MCF 10A (cell line): ENCODE measurements at regions not wholly inside any gene's neighbourhood (a gene's known extent, or its start where the extent isn't known, plus 50 kb on each side); places are given as distances from the start of the nearest gene placed in this dataset.

Source experiments
- BruUV-seq: library from RNA; stranded (reverse); fragments of 400-500 nt; replicated peaks from 2 replicates; lab custom pipeline; 2021; lab: Mats Ljungman, UMichigan
- CTCF ChIA-PET: fragments of 300-600 bp; sonication (Branson Sonifier 250); formaldehyde crosslinking; extraction: SDS; loops from one replicate; lab custom pipeline; 2021; ENCODE audit warnings: antibody characterized with exemption, inconsistent platforms; lab: Yijun Ruan, JAX
- POLR2A ChIA-PET: fragments of 300-600, 350-650 bp; sonication (Branson Sonifier 250); formaldehyde crosslinking; extraction: SDS; loops from one replicate; lab custom pipeline; 2020; ENCODE audit warnings: antibody characterized with exemption, inconsistent platforms; lab: Yijun Ruan, JAX
- DNase-seq: peaks from one replicate; pipeline ENCODE4 v3.0.0-alpha.2; 2018; ENCODE audit not compliant: unreplicated experiment
- H3K27ac Mint-ChIP-seq: one replicate; pipeline ENCODE4 v1.8.0; 2022; ENCODE audit warnings: mild to moderate bottlenecking, low read depth, mixed read lengths; ENCODE audit not compliant: unreplicated experiment
- H3K27me3 Mint-ChIP-seq: one replicate; pipeline ENCODE4 v1.8.0; 2022; ENCODE audit warnings: mixed read lengths; ENCODE audit not compliant: insufficient read depth, unreplicated experiment
- H3K36me3 Mint-ChIP-seq: one replicate; pipeline ENCODE4 v1.8.0; 2022; ENCODE audit warnings: mild to moderate bottlenecking, moderate library complexity, mixed read lengths; ENCODE audit not compliant: insufficient read depth, unreplicated experiment
- H3K4me1 Mint-ChIP-seq: one replicate; pipeline ENCODE4 v1.8.0; 2022; ENCODE audit warnings: mixed read lengths; ENCODE audit not compliant: insufficient read depth, unreplicated experiment
- H3K4me3 Mint-ChIP-seq: one replicate; pipeline ENCODE4 v1.8.0; 2022; ENCODE audit warnings: mild to moderate bottlenecking, moderate library complexity, mixed read lengths; ENCODE audit not compliant: unreplicated experiment
- H3K9me3 Mint-ChIP-seq: one replicate; pipeline ENCODE4 v1.8.0; 2022; ENCODE audit warnings: mixed read lengths; ENCODE audit not compliant: unreplicated experiment
- CTCF ChIP-seq: fragments of 200-600 bp; IDR thresholded peaks from one replicate; pipeline ENCODE4 v1.8.0; 2022; ENCODE audit warnings: antibody characterized with exemption, mild to moderate bottlenecking; ENCODE audit not compliant: unreplicated experiment
- intact Hi-C: fragments of 100-400 bp; cut with micrococcal nuclease; formaldehyde crosslinking; loops from 2 replicates; pipeline ENCODE4 v1.14.1; 2022

- Mint-ChIP-seq H3K4me3 (no peak overlapping the region), H3K27ac (no peak overlapping the region), H3K27me3 (no peaks in the 10 kb centered on the region), H3K36me3 (no peaks in the 10 kb centered on the region), H3K9me3 (peaks cover 10% of the 10 kb centered on the region), H3K4me1 (peaks cover 12% of the 10 kb centered on the region)
- no TSS peak for BruUV-seq
- peak; percentile 27 for DNase-seq
- no peak for TF ChIP-seq CTCF
- CTCF ChIA-PET = no interaction called here
- intact Hi-C loops = no loop called here
- POLR2A ChIA-PET = no interaction called here
These were observed 95.7 kb downstream of the ACTBL2 start for GRCh38 chr5:57386958-57387357.

- Mint-ChIP-seq H3K4me1 (peaks cover 12% of the 10 kb centered on the region), H3K9me3 (no peaks in the 10 kb centered on the region), H3K4me3 (peak overlapping the region; percentile 12), H3K27me3 (no peaks in the 10 kb centered on the region), H3K36me3 (no peaks in the 10 kb centered on the region), H3K27ac (no peak overlapping the region)
- DNase-seq = peak; percentile 73
- CTCF ChIA-PET = interaction anchor here (0.5 to 2.9 kb wide), 8 partner anchors 15 to 1113 kb away, joined by 3 to 9 read pairs (median 3); no protein-coding TSS in a partner anchor
- intact Hi-C loops = loop anchor here (2.0 to 5.0 kb wide), 2 partner anchors 50 to 109 kb away; no protein-coding TSS in a partner anchor
- no TSS peak for BruUV-seq
- POLR2A ChIA-PET = interaction anchor here (0.5 to 1.9 kb wide), 4 partner anchors 14 to 111 kb away, joined by 3 to 6 read pairs (median 4); no protein-coding TSS in a partner anchor
- TF ChIP-seq CTCF = peak; percentile 27
These were observed 99.3 kb downstream of the ACTBL2 start for GRCh38 chr5:57383093-57383861.

- no peak for TF ChIP-seq CTCF
- Mint-ChIP-seq H3K27me3 (no peaks in the 10 kb centered on the region), H3K36me3 (no peaks in the 10 kb centered on the region), H3K4me3 (no peak overlapping the region), H3K27ac (no peak overlapping the region), H3K4me1 (peaks cover 12% of the 10 kb centered on the region), H3K9me3 (no peaks in the 10 kb centered on the region)
- ChIA-PET POLR2A (interaction anchor here (0.6 to 1.9 kb wide), 3 partner anchors 13 to 112 kb away, joined by 3 to 6 read pairs (median 5); no protein-coding TSS in a partner anchor), CTCF (interaction anchor here (0.6 to 2.9 kb wide), 2 partner anchors 84 to 85 kb away, joined by 4 to 9 read pairs; no protein-coding TSS in a partner anchor)
- DNase-seq = no peak
- no TSS peak for BruUV-seq
- intact Hi-C loops = loop anchor here (2.0 to 5.0 kb wide), 2 partner anchors 50 to 110 kb away; no protein-coding TSS in a partner anchor
These were observed 100.0 kb downstream of the ACTBL2 start for GRCh38 chr5:57382655-57383054.

- Mint-ChIP-seq H3K36me3 (no peaks in the 10 kb centered on the region), H3K27me3 (no peaks in the 10 kb centered on the region), H3K4me1 (no peaks in the 10 kb centered on the region), H3K4me3 (no peak overlapping the region), H3K9me3 (no peaks in the 10 kb centered on the region), H3K27ac (no peak overlapping the region)
- no TSS peak for BruUV-seq
- TF ChIP-seq CTCF = no peak
- no peak for DNase-seq
- CTCF ChIA-PET = interaction anchor here (0.5 to 0.6 kb wide), 2 partner anchors 73 to 89 kb away, joined by 4 to 6 read pairs; no protein-coding TSS in a partner anchor
- intact Hi-C loops = no loop called here
- POLR2A ChIA-PET = no interaction called here
These were observed 112.2 kb downstream of the ACTBL2 start for GRCh38 chr5:57370376-57370775.
